Right cardiac atrium (tissue), 5 donors: ENCODE measurements at regions not wholly inside any gene's neighbourhood (a gene's known extent, or its start where the extent isn't known, plus 50 kb on each side); places are given as distances from the start of the nearest gene placed in this dataset.

ENCODE experiments used
- ATAC-seq, 2 donors: fragments of 200-7000 bp; cut with Tn5 transposase; one replicate each; pipeline versions ENCODE4 v1.8.0 to v1.9.1; 2020; ENCODE audit warnings: moderate library complexity in 2 of 2, mild to moderate bottlenecking in 1 of 2
- DNase-seq, 3 donors: peaks; one replicate each; pipeline ENCODE4 v3.0.0-alpha.2; 2020
- H3K27ac ChIP-seq: one replicate; pipeline ENCODE4 v1.5.1; 2013; ENCODE audit warnings: mild to moderate bottlenecking, low read length, control low read depth, moderate library complexity
- H3K27me3 ChIP-seq: one replicate; pipeline ENCODE4 v1.6.1; 2013; ENCODE audit not compliant: control insufficient read depth, insufficient read depth
- H3K4me1 ChIP-seq: one replicate; pipeline ENCODE4 v1.6.1; 2013; ENCODE audit warnings: low read length; ENCODE audit not compliant: control insufficient read depth, insufficient read depth
- H3K4me3 ChIP-seq: one replicate; pipeline ENCODE4 v1.5.1; 2013; ENCODE audit warnings: low read length, control low read depth
- H3K9me3 ChIP-seq: one replicate; pipeline ENCODE4 v1.6.1; 2013; ENCODE audit warnings: low read length; ENCODE audit not compliant: control insufficient read depth
- WGBS: extraction: QIAGEN DNeasy Blood & Tissue Kit; methylation state at CpG from one replicate; pipeline ENCODE4 v1.1.7; 2013; 5-methylcytosine and 5-hydroxymethylcytosine counted together
- intact Hi-C, 4 donors: fragments of 100-400 bp; cut with DNase I; formaldehyde crosslinking; loops; one replicate each; pipeline versions ENCODE4 v1.11.0 to v1.14.0; 2022 to 2023
- donor health status: healthy with polysubstance abuse.
- donor health status: DM: no; HTN: yes; CAD: no.
- donor health status: DM: no; HTN: no; CAD: no.
- donor health status: DM: no; HTN: yes; CAD: no; lungs with severe emphysema.
- donor health status: DM: yes; HTN: yes; CAD: no.

DNA sequence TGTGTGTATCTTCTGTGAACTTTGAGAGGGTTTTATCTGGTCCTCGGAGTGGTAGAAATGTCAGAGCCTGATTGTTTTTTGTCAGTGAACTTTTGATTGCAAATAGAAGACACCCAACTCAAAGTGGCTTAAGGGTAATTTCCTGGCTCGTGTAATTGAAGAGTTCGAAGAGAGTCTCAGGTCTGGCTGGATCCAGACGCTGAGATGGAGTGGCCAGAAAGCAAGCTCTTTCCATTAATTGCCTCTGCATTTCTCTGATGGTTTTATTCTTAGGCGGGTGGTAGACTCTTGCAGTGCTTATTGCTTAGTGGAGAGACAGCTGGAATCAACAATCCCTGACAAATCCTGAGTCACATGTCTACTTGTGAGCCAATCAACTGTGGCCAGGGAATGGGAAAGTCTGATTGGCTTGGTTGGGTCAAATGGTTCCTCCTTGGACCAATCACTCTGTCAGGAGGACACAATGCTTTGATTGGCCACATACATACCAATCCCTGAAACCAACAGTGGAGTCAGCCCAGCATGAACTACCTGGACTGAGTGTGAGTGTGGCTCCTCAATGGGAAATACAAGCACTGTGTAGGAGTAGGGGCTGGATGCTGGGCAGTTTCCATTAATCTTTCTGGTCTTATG, 330.5 kb downstream of the AACS start:
- no peaks in the 10 kb centered on the region for H3K27me3 ChIP-seq
- ATAC-seq: no peak
- H3K4me3 ChIP-seq: no peak overlapping the region
- peaks cover 1% of the 10 kb centered on the region for H3K4me1 ChIP-seq
- no peak for DNase-seq
- intact Hi-C loops: loop anchor here in 1 of 4 donors (10.0 kb wide), 1 partner anchor 191 kb away; no protein-coding TSS in a partner anchor
- no peak overlapping the region for H3K27ac ChIP-seq
- 79% methylated on average over 5 of the region's 5 CpGs for WGBS
- no peaks in the 10 kb centered on the region for H3K9me3 ChIP-seq

DNA sequence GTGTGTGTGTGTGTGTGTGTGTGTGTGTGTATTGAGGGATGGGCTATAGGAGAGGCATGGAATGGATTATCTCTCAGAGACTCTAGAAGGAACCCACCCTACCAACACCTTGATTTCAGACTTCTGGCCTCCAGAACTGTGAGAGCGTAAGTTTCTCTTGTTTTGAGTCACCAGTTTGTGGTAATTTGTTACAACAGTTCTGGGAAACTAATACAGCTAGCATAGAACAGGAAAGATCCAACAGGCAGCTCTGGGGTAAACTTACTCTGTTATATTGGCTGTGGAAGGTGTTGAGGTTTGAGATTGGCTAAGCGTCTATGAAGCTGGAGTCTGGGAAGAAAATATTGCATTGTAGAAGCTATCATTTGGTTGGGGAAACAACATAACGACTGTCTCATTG, 334.3 kb downstream of the AACS start:
- Histone ChIP-seq H3K4me3 (no peak overlapping the region), H3K27ac (no peak overlapping the region), H3K27me3 (no peaks in the 10 kb centered on the region), H3K9me3 (no peaks in the 10 kb centered on the region), H3K4me1 (no peaks in the 10 kb centered on the region)
- no peak for ATAC-seq
- 85% methylated on average over 3 of the region's 3 CpGs for WGBS
- intact Hi-C loops: loop anchor here in 1 of 4 donors (10.0 kb wide), 1 partner anchor 195 kb away; no protein-coding TSS in a partner anchor
- no peak for DNase-seq

DNA sequence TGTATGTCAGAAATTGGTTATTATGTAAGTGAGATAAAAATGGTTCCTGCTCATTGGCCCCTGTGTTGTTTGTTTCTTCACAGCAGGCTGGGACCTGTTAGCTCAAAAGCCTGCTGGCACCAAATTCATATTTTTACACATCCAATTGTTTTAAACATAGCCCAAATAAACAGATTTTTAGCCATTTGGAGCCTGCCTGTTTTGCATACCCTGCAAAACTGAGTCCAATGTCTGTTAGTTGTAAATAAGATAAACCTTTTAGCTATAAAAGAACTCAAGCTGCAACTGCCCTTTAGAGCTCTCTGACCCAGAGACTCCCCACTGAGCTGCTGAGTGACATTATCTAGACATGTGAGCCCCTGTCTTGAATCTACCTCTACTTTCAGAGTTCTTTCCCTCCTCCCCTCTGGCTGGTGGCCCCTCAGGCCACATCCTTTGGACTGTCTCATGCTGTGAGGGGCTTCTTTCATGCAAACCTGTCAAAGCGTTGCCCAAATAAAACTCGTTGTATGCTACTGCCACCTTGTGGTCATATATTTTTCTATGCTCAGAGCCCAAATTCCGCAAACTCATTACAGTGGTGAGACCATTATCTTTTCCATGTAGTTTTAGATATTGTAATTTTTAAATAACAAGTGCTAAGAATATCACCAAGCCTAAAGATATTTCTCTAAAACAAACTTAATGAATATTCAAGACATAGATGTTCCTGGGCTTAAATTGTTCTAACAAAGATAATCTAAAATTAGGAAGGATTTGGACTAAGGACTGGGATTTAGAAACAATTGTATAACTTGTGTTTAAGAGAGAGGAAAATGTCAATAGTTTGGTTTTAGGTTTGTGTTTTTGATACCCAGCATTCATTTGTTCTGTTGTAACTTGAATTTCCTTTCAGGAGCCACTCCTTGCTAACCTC, 337.9 kb downstream of the AACS start:
- ATAC-seq (no peak), DNase-seq (no peak)
- WGBS: 21% methylated on average over 3 of the region's 3 CpGs
- Histone ChIP-seq H3K9me3 (no peaks in the 10 kb centered on the region), H3K4me3 (no peak overlapping the region), H3K27me3 (no peaks in the 10 kb centered on the region), H3K4me1 (no peaks in the 10 kb centered on the region), H3K27ac (no peak overlapping the region)
- intact Hi-C loops: loop anchor here in 3 of 4 donors (5.0 to 10.0 kb wide), 3 partner anchors 71 to 221 kb away; partner anchors contain the start of gene TMEM132B (in 1 of the 3)

- DNase-seq (no peak), ATAC-seq (no peak)
- no peaks in the 10 kb centered on the region for H3K4me1 ChIP-seq
- H3K9me3 ChIP-seq: no peaks in the 10 kb centered on the region
- intact Hi-C loops: loop anchor here in 3 of 4 donors (5.0 to 10.0 kb wide), 3 partner anchors 72 to 222 kb away; partner anchors contain the start of gene TMEM132B (in 1 of the 3)
- H3K4me3 ChIP-seq: no peak overlapping the region
- no peak overlapping the region for H3K27ac ChIP-seq
- H3K27me3 ChIP-seq: no peaks in the 10 kb centered on the region
- 71% methylated on average over 2 of the region's 2 CpGs for WGBS
These were observed 338.6 kb downstream of the AACS start for GRCh38 chr12:125403843-125404242.

GRCh38 chr12:125406131-125406530, 340.9 kb downstream of the AACS start:
- intact Hi-C loops: loop anchor here in 1 of 4 donors (10.0 kb wide), 1 partner anchor 221 kb away; the partner anchor contains the start of gene TMEM132B

DNA sequence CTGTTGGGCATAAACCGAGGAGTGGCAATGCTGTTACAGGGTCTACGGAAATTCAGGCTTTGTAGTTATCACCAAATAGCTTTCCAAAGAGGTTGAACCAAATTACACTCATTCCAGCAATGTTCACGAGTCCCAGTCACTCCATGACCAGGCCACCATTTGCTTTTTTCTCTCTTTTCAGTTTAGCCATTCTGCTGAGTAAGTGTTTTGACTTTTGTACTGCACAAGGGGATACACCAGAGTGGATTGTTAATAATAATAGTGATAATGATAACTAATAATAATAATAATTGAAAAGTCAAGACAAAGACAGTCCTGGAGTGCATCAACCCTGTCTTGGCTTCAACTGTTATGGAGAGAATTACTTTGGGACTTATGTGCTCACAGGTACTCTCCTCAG, 343.5 kb downstream of the AACS start:
- intact Hi-C loops: loop anchor here in 1 of 4 donors (10.0 kb wide), 1 partner anchor 224 kb away; the partner anchor contains the start of gene TMEM132B
- ATAC-seq (no peak), DNase-seq (no peak)
- Histone ChIP-seq H3K4me1 (no peaks in the 10 kb centered on the region), H3K27ac (no peak overlapping the region), H3K4me3 (no peak overlapping the region), H3K9me3 (no peaks in the 10 kb centered on the region), H3K27me3 (no peaks in the 10 kb centered on the region)
- 77% methylated on average over 3 of the region's 3 CpGs for WGBS

More at GRCh38 chr12:125406131-125406530, 340.9 kb downstream of the AACS start:
- Histone ChIP-seq H3K9me3 (no peaks in the 10 kb centered on the region), H3K4me1 (no peaks in the 10 kb centered on the region), H3K27ac (no peak overlapping the region), H3K27me3 (no peaks in the 10 kb centered on the region), H3K4me3 (no peak overlapping the region)
- ATAC-seq (no peak), DNase-seq (no peak)
- 79% methylated on average over 5 of the region's 5 CpGs for WGBS

DNA sequence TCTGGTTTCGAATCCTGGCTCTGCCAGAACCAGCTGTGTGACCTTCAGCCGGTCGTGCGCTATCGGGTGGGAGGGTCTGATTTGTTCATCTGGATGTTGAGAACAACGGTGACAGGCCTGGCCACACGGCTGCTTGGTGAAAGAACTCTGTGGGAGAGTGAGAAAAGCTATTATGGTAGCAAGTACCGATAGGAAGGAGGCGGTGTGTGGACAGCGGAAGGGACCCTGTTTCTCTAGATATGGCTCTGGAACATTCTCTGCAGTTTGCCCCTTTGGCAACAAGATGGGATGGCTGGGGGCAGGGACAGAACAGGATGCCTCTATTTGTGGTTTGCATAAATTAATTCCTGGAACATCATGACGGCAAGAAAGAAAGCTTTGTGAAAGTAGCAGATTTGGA, 347.3 kb downstream of the AACS start:
- no peak for ATAC-seq
- Histone ChIP-seq H3K27me3 (no peaks in the 10 kb centered on the region), H3K9me3 (no peaks in the 10 kb centered on the region), H3K27ac (no peak overlapping the region), H3K4me1 (no peaks in the 10 kb centered on the region), H3K4me3 (no peak overlapping the region)
- intact Hi-C loops: no loop called here
- DNase-seq: no peak
- 83% methylated on average over 11 of the region's 11 CpGs for WGBS

GRCh38 chr12:125417446-125417845, 352.2 kb downstream of the AACS start:
- no peak overlapping the region for H3K27ac ChIP-seq
- intact Hi-C loops: no loop called here
- H3K4me1 ChIP-seq: no peaks in the 10 kb centered on the region
- ATAC-seq (no peak), DNase-seq (no peak)
- no peak overlapping the region for H3K4me3 ChIP-seq
- no peaks in the 10 kb centered on the region for H3K27me3 ChIP-seq
- peaks cover 2% of the 10 kb centered on the region for H3K9me3 ChIP-seq
- WGBS: 66% methylated on average over 3 of the region's 3 CpGs

- Histone ChIP-seq H3K27ac (no peak overlapping the region), H3K4me1 (no peaks in the 10 kb centered on the region), H3K9me3 (peaks cover 2% of the 10 kb centered on the region), H3K4me3 (no peak overlapping the region), H3K27me3 (no peaks in the 10 kb centered on the region)
- DNase-seq (no peak), ATAC-seq (no peak)
- intact Hi-C loops: no loop called here
- 78% methylated on average over 7 of the region's 7 CpGs for WGBS
These were observed 353.8 kb downstream of the AACS start for GRCh38 chr12:125418902-125419564.

DNA sequence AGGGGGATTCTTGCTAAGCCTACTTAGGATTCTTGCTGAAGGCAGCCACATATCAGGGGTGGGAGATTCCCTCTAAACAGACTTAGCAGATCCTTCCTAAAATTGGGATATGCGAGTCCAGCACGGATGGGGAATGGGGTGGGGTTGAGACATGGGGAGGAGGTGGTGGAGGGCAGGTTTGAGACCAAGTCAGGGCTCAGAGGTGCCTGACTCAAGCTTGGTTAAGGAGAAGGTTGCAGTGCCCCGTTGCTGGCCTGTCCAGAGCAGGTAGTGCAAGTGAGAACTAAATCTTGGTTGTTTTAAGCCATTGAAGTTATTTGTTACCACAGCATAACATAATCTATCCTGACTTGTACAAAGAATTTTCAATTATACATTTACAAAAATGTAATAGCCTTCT, 359.7 kb downstream of the AACS start:
- intact Hi-C loops: no loop called here
- ATAC-seq (no peak), DNase-seq (no peak)
- Histone ChIP-seq H3K27me3 (no peaks in the 10 kb centered on the region), H3K4me3 (no peak overlapping the region), H3K4me1 (no peaks in the 10 kb centered on the region), H3K9me3 (peaks cover 2% of the 10 kb centered on the region), H3K27ac (no peak overlapping the region)
- 69% methylated on average over 3 of the region's 3 CpGs for whole genome bisulfite sequencing
